Astrocyte (in vitro differentiated cells and primary cell): ENCODE measurements at regions not wholly inside any gene's neighbourhood (a gene's known extent, or its start where the extent isn't known, plus 50 kb on each side); places are given as distances from the start of the nearest gene placed in this dataset.

ENCODE experiments used
- DNase-seq: peaks from one replicate; pipeline ENCODE4 v3.0.0-alpha.2; 2010; ENCODE audit warnings: low read depth
- FAIRE-seq: peaks from 2 replicates; lab custom pipeline; 2011; peaks lifted over from hg19 to GRCh38; lab: Jason Lieb, UNC
- H2AFZ ChIP-seq: 2 replicates; pipeline ENCODE4 v1.6.0; 2012; ENCODE audit warnings: low read depth, low read length, inconsistent platforms
- H3K27ac ChIP-seq: 2 replicates; pipeline ENCODE4 v1.5.1; 2011; ENCODE audit warnings: low read depth, low read length, inconsistent platforms
- H3K27me3 ChIP-seq: 2 replicates; pipeline ENCODE4 v1.6.0; 2011; ENCODE audit warnings: low read length, inconsistent platforms; ENCODE audit not compliant: insufficient read depth
- H3K36me3 ChIP-seq: 2 replicates; pipeline ENCODE4 v1.5.1; 2011; ENCODE audit warnings: low read length, inconsistent platforms; ENCODE audit not compliant: insufficient read depth
- H3K4me1 ChIP-seq: 2 replicates; pipeline ENCODE4 v1.5.1; 2011; ENCODE audit warnings: low read length, inconsistent platforms; ENCODE audit not compliant: insufficient read depth
- H3K4me2 ChIP-seq: 2 replicates; pipeline ENCODE4 v1.6.0; 2012; ENCODE audit warnings: low read length, inconsistent platforms
- H3K4me3 ChIP-seq: 2 replicates; pipeline ENCODE4 v1.5.1; 2011; ENCODE audit warnings: low read depth, mild to moderate bottlenecking, low read length, inconsistent platforms; ENCODE audit not compliant: insufficient read depth
- H3K79me2 ChIP-seq: 2 replicates; pipeline ENCODE4 v1.6.0; 2012; ENCODE audit warnings: mild to moderate bottlenecking, low read length, inconsistent platforms; ENCODE audit not compliant: insufficient read depth
- H3K9ac ChIP-seq: 2 replicates; pipeline ENCODE4 v1.6.0; 2012; ENCODE audit warnings: mild to moderate bottlenecking, low read length, inconsistent platforms
- H3K9me3 ChIP-seq: 2 replicates; pipeline ENCODE4 v1.5.1; 2012; ENCODE audit warnings: low read depth, mild to moderate bottlenecking, low read length, inconsistent platforms; ENCODE audit not compliant: insufficient read depth
- H4K20me1 ChIP-seq: 2 replicates; pipeline ENCODE4 v1.6.0; 2012; ENCODE audit warnings: low read length, inconsistent platforms; ENCODE audit not compliant: insufficient read depth
- H3K27ac Mint-ChIP-seq: one replicate; pipeline ENCODE4 v1.8.0; 2021; ENCODE audit warnings: mild to moderate bottlenecking, mixed read lengths; ENCODE audit not compliant: unreplicated experiment
- H3K27me3 Mint-ChIP-seq: one replicate; pipeline ENCODE4 v1.8.0; 2021; ENCODE audit warnings: low read depth, mixed read lengths; ENCODE audit not compliant: unreplicated experiment
- H3K36me3 Mint-ChIP-seq: one replicate; pipeline ENCODE4 v1.8.0; 2021; ENCODE audit warnings: low read depth, mixed read lengths; ENCODE audit not compliant: unreplicated experiment
- H3K4me1 Mint-ChIP-seq: one replicate; pipeline ENCODE4 v1.8.0; 2021; ENCODE audit warnings: low read depth, mixed read lengths; ENCODE audit not compliant: unreplicated experiment
- H3K4me3 Mint-ChIP-seq: one replicate; pipeline ENCODE4 v1.8.0; 2021; ENCODE audit warnings: mild to moderate bottlenecking, moderate library complexity, mixed read lengths; ENCODE audit not compliant: unreplicated experiment
- H3K9me3 Mint-ChIP-seq: one replicate; pipeline ENCODE4 v1.8.0; 2021; ENCODE audit warnings: mild to moderate bottlenecking, mixed read lengths; ENCODE audit not compliant: unreplicated experiment
- CTCF ChIP-seq: IDR thresholded peaks from 2 replicates; pipeline ENCODE4 v1.5.1; 2011; ENCODE audit warnings: low read depth, mild to moderate bottlenecking, inconsistent platforms, low read length, moderate library complexity; ENCODE audit not compliant: insufficient read depth
- EZH2 ChIP-seq: IDR thresholded peaks from 2 replicates; pipeline ENCODE4 v1.6.1; 2012; ENCODE audit warnings: mild to moderate bottlenecking, low read length, inconsistent platforms; ENCODE audit not compliant: insufficient read depth

- Histone ChIP-seq H3K27me3 (no peaks in the 10 kb centered on the region), H3K9me3 (no peaks in the 10 kb centered on the region), H4K20me1 (no peaks in the 10 kb centered on the region), H3K4me1 (no peaks in the 10 kb centered on the region), H3K27ac (no peak overlapping the region), H3K79me2 (no peaks in the 10 kb centered on the region), H3K36me3 (no peaks in the 10 kb centered on the region), H3K9ac (no peak overlapping the region), H2AFZ (no peak overlapping the region), H3K4me3 (no peak overlapping the region), H3K4me2 (no peak overlapping the region)
- no peak overlapping the region for H3K27ac Mint-ChIP-seq
- H3K36me3 Mint-ChIP-seq, result no peaks in the 10 kb centered on the region
- no peak for FAIRE-seq
- H3K4me1 Mint-ChIP-seq, result no peaks in the 10 kb centered on the region
- no peaks in the 10 kb centered on the region for H3K9me3 Mint-ChIP-seq
- H3K27me3 Mint-ChIP-seq, result peaks cover 2% of the 10 kb centered on the region
- DNase-seq, result no peak
- H3K4me3 Mint-ChIP-seq, result no peak overlapping the region
- TF ChIP-seq CTCF, result no peak
- TF ChIP-seq EZH2, result no peak
Observed at GRCh38 chr5:161157925-161158324, 305.9 kb upstream of the ATP10B start.

GRCh38 chr5:161155451-161155850 is 303.4 kb upstream of the ATP10B start:
- Mint-ChIP-seq H3K36me3 (no peaks in the 10 kb centered on the region), H3K27ac (no peak overlapping the region)

More at GRCh38 chr5:161155451-161155850, 303.4 kb upstream of the ATP10B start:
- no peak overlapping the region for H3K27ac ChIP-seq
- H3K36me3 ChIP-seq, result no peaks in the 10 kb centered on the region
- Mint-ChIP-seq H3K4me3 (no peak overlapping the region), H3K27me3 (peaks cover 2% of the 10 kb centered on the region), H3K9me3 (no peaks in the 10 kb centered on the region), H3K4me1 (no peaks in the 10 kb centered on the region)
- no peak for FAIRE-seq
- no peak overlapping the region for H3K4me2 ChIP-seq
- H3K4me1 ChIP-seq, result no peaks in the 10 kb centered on the region
- H4K20me1 ChIP-seq, result no peaks in the 10 kb centered on the region
- no peak for DNase-seq
- H3K9me3 ChIP-seq, result no peaks in the 10 kb centered on the region
- no peak overlapping the region for H3K9ac ChIP-seq
- no peaks in the 10 kb centered on the region for H3K27me3 ChIP-seq
- TF ChIP-seq EZH2 (no peak), CTCF (no peak)
- no peak overlapping the region for H3K4me3 ChIP-seq
- no peaks in the 10 kb centered on the region for H3K79me2 ChIP-seq
- no peak overlapping the region for H2AFZ ChIP-seq
